ENCODE measurements at regions not wholly inside any gene's neighbourhood (a gene's known extent, or its start where the extent isn't known, plus 50 kb on each side); places are given as distances from the start of the nearest gene placed in this dataset.

DNA sequence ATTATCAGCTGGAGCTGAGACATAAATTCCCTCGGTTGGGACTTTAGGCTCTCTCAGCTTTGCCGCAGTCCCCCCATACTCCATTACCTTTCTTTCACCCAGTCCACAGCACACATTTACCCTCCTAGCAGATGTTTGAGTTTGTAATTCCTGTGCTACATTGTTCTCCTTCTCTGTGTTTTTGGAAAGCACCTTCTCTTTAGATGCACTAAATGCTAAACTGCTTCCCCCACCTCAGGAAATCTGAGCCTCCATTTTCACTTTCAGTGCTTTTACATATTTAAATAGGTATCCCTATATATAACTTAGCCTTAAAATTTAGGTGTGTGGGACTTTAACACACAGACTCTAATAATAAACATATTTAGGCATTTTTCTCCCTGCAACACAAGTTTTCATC, 356.9 kb downstream of the NFIB start:
- TF ChIP-seq POLR2A (IDR thresholded peaks at IDR 0.05), result no peak
- TF ChIP-seq, protein P1, sequence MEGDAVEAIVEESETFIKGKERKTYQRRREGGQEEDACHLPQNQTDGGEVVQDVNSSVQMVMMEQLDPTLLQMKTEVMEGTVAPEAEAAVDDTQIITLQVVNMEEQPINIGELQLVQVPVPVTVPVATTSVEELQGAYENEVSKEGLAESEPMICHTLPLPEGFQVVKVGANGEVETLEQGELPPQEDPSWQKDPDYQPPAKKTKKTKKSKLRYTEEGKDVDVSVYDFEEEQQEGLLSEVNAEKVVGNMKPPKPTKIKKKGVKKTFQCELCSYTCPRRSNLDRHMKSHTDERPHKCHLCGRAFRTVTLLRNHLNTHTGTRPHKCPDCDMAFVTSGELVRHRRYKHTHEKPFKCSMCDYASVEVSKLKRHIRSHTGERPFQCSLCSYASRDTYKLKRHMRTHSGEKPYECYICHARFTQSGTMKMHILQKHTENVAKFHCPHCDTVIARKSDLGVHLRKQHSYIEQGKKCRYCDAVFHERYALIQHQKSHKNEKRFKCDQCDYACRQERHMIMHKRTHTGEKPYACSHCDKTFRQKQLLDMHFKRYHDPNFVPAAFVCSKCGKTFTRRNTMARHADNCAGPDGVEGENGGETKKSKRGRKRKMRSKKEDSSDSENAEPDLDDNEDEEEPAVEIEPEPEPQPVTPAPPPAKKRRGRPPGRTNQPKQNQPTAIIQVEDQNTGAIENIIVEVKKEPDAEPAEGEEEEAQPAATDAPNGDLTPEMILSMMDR (IDR thresholded peaks at IDR 0.05), result no peak

Data from uterus (tissue), 2 donors.